GM23338 (cell line): ENCODE measurements at regions not wholly inside any gene's neighbourhood (a gene's known extent, or its start where the extent isn't known, plus 50 kb on each side); places are given as distances from the start of the nearest gene placed in this dataset.

Experiments
- EZH2 ChIP-seq: fragments of 200-600 bp; sonication (generic); IDR thresholded peaks from one replicate; pipeline ENCODE4 v1.8.0; 2017; ENCODE audit warnings: antibody characterized with exemption, mild to moderate bottlenecking, low read depth; ENCODE audit not compliant: unreplicated experiment
- POLR2AphosphoS5 ChIP-seq: IDR thresholded peaks from 2 replicates; pipeline ENCODE4 v1.6.1; 2016; ENCODE audit warnings: antibody characterized with exemption, low read depth
- TF ChIP-seq, protein P1 (sequence below), 2 experiments: fragments of 200-600 bp in 1 of 2; sonication (generic) in 1 of 2; conservative IDR thresholded peaks; 2 replicates each; pipeline versions ENCODE4 v1.5.1 to v1.6.1; 2016 to 2017; ENCODE audit warnings: antibody characterized with exemption in 2 of 2, low read depth in 2 of 2, mild to moderate bottlenecking in 2 of 2, moderate library complexity in 1 of 2

DNA sequence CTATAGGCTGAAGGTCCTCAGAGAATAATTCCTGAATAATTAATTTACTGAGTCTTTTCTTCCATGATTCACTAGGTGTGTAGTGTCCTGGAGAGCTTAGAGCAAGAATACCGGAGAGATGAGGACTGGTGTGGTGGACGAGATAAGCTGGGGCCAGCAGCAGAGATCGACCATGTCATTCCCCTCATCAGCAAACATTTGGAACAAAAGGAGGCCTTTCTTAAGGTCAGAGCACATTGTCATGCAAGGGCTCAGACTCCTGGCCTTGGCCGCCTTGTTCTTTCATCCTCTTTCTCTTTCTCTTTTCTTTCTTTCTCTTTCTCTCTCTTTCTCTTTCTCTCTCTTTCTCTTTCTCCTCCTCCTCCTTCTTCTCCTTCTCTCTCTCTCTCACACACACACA is 291.4 kb upstream of the UMPS start:
- TF ChIP-seq, protein P1, sequence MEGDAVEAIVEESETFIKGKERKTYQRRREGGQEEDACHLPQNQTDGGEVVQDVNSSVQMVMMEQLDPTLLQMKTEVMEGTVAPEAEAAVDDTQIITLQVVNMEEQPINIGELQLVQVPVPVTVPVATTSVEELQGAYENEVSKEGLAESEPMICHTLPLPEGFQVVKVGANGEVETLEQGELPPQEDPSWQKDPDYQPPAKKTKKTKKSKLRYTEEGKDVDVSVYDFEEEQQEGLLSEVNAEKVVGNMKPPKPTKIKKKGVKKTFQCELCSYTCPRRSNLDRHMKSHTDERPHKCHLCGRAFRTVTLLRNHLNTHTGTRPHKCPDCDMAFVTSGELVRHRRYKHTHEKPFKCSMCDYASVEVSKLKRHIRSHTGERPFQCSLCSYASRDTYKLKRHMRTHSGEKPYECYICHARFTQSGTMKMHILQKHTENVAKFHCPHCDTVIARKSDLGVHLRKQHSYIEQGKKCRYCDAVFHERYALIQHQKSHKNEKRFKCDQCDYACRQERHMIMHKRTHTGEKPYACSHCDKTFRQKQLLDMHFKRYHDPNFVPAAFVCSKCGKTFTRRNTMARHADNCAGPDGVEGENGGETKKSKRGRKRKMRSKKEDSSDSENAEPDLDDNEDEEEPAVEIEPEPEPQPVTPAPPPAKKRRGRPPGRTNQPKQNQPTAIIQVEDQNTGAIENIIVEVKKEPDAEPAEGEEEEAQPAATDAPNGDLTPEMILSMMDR (conservative IDR thresholded peaks at IDR 0.05; ENCODE audit: low read depth in 2 of 2), result no peak
- TF ChIP-seq EZH2 (no peak), POLR2AphosphoS5 (no peak)
